ENCODE measurements at regions not wholly inside any gene's neighbourhood (a gene's known extent, or its start where the extent isn't known, plus 50 kb on each side); places are given as distances from the start of the nearest gene placed in this dataset.

GRCh38 chr16:17939723-17940122 is 396.8 kb downstream of the NPIPA8 start:
- Histone ChIP-seq H3K36me3 (no peaks in the 10 kb centered on the region), H3K4me3 (no peak overlapping the region), H3K27ac (no peak overlapping the region), H3K27me3 (no peaks in the 10 kb centered on the region), H3K9me3 (no peaks in the 10 kb centered on the region), H3K4me1 (ENCODE audit: insufficient read depth) (no peaks in the 10 kb centered on the region)
- no peak for DNase-seq
- intact Hi-C loops (cut with DNase I), result no loop called here
- 69 to 86% (median 81%) methylated on average over 4 of the region's 4 CpGs for WGBS, 3 donors
- no peak for TF ChIP-seq EP300 (IDR thresholded peaks at IDR 0.05)
- TF ChIP-seq POLR2A (IDR thresholded peaks at IDR 0.05), result no peak
- TF ChIP-seq CTCF (IDR thresholded peaks at IDR 0.05), result no peak

GRCh38 chr16:17939122-17939536 is 397.4 kb downstream of the NPIPA8 start:
- WGBS, 3 donors, result 0 to 6% (median 2%) methylated on average over 2 of the region's 2 CpGs
- Histone ChIP-seq H3K27ac (no peak overlapping the region), H3K4me1 (ENCODE audit: insufficient read depth) (no peaks in the 10 kb centered on the region), H3K4me3 (no peak overlapping the region), H3K27me3 (no peaks in the 10 kb centered on the region), H3K9me3 (no peaks in the 10 kb centered on the region), H3K36me3 (no peaks in the 10 kb centered on the region)
- TF ChIP-seq CTCF (IDR thresholded peaks at IDR 0.05) (no peak), POLR2A (IDR thresholded peaks at IDR 0.05) (no peak), EP300 (IDR thresholded peaks at IDR 0.05) (no peak)
- intact Hi-C loops (cut with DNase I), result no loop called here
- no peak for DNase-seq

GRCh38 chr16:17938546-17938945 is 398.0 kb downstream of the NPIPA8 start:
- intact Hi-C loops (cut with DNase I), result no loop called here
- Histone ChIP-seq H3K9me3 (no peaks in the 10 kb centered on the region), H3K27me3 (no peaks in the 10 kb centered on the region), H3K4me1 (ENCODE audit: insufficient read depth) (no peaks in the 10 kb centered on the region), H3K36me3 (no peaks in the 10 kb centered on the region), H3K4me3 (no peak overlapping the region), H3K27ac (no peak overlapping the region)
- DNase-seq, result no peak
- TF ChIP-seq EP300 (IDR thresholded peaks at IDR 0.05) (no peak), CTCF (IDR thresholded peaks at IDR 0.05) (no peak), POLR2A (IDR thresholded peaks at IDR 0.05) (no peak)
- 46 to 55% (median 51%) methylated on average over 3 of the region's 3 CpGs for WGBS, 3 donors

GRCh38 chr16:17936766-17937402 is 399.7 kb downstream of the NPIPA8 start:
- WGBS, 3 donors, result 75 to 85% (median 75%) methylated on average over 6 of the region's 6 CpGs
- intact Hi-C loops (cut with DNase I), result no loop called here
- no peak for DNase-seq
- Histone ChIP-seq H3K27me3 (no peaks in the 10 kb centered on the region), H3K9me3 (no peaks in the 10 kb centered on the region), H3K4me1 (ENCODE audit: insufficient read depth) (no peaks in the 10 kb centered on the region), H3K36me3 (no peaks in the 10 kb centered on the region), H3K27ac (no peak overlapping the region), H3K4me3 (no peak overlapping the region)
- TF ChIP-seq CTCF (IDR thresholded peaks at IDR 0.05), result no peak
- no peak for TF ChIP-seq EP300 (IDR thresholded peaks at IDR 0.05)
- no peak for TF ChIP-seq POLR2A (IDR thresholded peaks at IDR 0.05)

All from ovary (tissue), 7 donors.